Hematopoietic multipotent progenitor cell treated with erythropoietin and hydrocortisone succinate and interleukin-3 and kit ligand, for 17 days (in vitro differentiated cells): ENCODE measurements at regions not wholly inside any gene's neighbourhood (a gene's known extent, or its start where the extent isn't known, plus 50 kb on each side); places are given as distances from the start of the nearest gene placed in this dataset.
"Not testable (repeated sequence)": the region's sequence is repeated elsewhere in the genome, so short reads cannot be mapped to it uniquely, and the experiment has no call there.

ENCODE experiments used
- DNase-seq: peaks from one replicate; pipeline ENCODE4 v3.0.0-alpha.2; 2015; ENCODE audit warnings: low spot score

DNA sequence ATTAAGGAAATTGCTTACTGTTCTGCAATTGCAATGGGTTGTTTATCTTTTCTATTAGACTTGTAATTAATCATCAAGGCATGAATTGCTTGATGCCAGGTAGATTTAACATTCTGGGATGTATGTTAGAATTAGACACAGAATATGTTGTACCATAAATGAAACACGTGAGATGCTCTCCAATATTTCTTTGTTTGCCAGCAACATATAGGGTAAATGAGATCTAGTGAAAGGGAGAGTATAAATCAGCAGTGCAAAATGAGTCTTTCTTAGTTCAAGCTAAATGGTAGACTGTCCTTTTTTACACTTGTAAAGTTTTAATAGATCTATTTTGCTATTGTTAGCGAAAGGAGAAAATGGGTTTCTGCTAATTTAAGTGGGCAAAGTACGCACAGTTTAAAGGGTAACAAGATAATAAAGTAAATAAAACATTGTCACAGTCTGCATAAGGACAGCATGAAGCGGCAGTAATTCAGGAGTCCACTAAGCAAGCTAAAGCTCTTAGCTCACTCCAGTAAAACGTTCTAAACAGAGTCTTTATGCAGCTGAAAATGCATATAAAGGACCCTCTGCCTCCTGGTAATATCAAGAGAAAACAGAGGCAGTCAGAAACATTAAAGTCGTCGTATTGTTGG lies 1137.1 kb downstream of the OLFM4 start:
- no peak for DNase-seq

DNA sequence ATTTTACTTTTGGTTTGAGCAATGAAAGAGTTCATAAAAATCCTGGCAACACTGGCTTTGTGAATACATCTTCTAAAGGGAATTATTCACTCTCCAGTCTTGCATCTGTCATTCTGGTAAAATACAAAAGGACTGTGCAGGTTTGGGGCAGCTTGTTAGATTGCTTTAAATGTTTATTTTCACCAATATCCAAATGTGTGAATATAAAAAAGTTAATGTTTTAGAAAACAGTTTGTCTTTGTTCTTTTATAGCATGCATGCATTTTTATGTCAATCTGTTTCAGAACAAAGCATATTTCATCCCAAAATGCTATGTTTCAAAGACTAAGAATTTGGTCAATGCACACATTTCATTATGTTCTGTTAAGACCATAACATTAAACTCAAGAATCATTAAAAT lies 1145.4 kb downstream of the OLFM4 start:
- no peak for DNase-seq

DNA sequence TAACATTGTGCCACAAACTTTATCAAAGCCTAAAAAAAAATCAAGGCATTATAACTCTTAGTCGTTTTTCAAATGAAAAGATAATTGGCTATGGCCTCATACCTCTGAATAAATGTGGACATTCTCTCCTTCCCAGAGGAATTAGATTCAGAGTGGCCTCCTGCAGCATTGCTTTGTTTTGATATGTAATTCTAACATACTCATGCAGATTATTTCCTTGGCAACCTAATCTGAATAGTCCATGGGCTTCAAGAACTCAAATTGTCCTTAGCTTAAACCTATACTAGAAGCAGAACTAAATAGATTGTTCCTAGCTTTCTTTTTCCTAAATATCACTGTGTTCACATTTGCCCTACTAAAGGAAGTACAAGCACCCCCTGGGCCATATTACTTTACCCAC lies 1146.9 kb downstream of the OLFM4 start:
- no peak for DNase-seq

DNA sequence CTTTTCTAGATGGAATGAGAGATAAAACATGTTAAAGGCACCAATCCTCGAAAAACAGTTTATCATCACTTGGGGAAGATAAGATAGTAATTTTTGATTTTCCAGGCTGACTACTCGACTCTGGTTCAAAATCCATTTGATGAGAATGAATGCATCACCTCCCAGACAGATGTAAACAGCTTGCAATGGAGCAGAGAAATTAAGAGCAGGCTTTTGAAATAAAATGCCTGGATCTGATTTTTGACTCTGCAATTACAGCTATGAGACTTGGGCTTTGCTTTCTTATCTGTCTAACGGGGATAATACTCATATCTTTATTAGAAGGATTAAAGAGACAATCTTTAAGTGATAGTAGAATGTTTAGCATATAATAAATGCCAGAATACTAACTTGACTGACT lies 1148.9 kb downstream of the OLFM4 start:
- no peak for DNase-seq

DNA sequence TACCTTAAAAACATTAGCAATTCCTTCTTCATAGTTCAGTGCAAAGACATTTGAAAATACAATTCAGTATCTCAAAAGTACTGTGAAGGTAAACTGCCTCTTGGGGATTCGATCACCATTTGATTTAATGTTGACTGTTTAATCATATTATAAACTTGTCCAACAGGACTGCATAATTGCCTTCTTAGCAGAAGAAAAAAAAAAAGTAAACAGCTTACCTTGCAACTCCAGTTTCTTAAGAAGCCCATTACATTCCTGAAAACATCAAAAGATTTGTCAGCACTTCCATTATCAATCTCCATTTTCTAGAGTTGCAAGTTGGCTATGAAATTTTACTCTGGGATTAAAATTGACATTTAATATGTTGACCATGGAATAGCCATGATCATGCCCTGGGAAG lies 1154.6 kb downstream of the OLFM4 start:
- DNase-seq: no peak

DNA sequence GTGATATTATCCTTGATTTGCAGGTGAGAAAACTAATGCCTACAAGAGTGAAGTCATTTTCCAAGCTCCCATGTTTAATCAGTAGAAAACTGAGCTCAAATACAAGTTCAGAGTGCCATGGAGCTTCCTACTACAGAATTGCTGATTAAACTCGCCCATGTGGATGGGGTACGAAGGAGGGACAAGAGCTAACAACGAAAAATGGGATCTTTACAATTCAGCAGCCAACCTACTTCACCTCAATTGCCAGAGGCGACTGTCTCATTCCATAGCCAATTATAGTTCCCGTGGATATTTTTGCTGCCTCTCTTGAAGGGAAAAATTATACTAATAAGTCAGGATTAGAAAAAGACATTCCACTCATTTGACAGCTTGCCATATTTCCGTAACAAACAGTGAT lies 1155.1 kb downstream of the OLFM4 start:
- DNase-seq: no peak

DNA sequence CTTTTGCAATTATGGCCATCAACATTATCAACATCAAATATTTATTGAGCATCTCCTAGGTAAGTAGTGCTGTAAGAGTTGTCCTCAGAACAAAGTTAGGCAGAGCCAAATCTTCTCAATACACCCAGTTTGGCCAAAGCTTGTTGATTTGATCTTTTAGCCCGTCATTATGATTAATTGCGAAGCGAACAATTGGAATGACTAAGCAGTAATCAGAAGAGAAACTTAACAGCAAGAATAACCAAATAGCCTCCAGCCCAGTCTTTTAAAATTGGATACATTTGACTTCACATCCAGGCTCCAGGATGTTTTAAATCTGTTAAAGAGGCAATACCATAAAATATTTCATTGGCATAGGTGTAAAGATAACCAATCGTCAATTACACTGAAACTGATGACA lies 1156.0 kb downstream of the OLFM4 start:
- no peak for DNase-seq

DNA sequence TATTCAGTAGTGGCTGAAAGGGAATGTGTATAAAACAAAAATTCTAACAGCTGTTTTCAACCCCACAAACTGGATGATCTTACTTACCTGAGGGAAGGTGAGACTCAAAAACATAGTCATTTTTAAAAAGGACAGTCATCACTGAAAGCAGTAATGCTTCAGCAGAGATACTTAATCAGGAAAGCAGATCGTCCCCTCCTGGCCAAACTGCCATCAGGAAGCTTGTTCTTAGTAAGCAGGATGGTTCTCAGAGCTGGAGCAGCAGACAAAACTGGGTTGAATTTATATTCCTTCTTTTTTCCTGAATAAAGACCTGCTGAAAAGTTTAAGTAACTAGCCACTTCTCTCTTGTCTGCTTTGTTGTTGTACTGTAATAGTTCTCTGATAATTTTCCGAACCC lies 1156.5 kb downstream of the OLFM4 start:
- no peak for DNase-seq

DNA sequence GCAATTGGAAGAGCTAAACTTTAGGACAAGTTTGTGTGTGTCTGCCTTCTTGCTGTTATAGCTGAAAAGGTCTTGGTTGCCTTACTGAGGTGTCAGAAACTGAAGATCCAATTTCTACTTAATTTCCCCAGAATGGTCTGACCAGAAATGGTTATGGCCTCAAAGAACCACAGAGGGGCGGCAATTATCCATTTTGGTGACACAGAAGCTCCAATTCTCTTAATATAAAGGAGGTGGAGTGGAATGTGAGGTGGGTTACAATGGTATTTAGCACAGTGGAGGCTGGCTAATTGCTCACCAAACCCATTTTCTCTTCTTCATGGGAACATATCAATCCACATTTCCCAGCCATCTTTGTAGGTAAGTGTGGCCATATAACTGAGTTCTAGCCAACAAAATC lies 1157.2 kb downstream of the OLFM4 start:
- DNase-seq: no peak

DNA sequence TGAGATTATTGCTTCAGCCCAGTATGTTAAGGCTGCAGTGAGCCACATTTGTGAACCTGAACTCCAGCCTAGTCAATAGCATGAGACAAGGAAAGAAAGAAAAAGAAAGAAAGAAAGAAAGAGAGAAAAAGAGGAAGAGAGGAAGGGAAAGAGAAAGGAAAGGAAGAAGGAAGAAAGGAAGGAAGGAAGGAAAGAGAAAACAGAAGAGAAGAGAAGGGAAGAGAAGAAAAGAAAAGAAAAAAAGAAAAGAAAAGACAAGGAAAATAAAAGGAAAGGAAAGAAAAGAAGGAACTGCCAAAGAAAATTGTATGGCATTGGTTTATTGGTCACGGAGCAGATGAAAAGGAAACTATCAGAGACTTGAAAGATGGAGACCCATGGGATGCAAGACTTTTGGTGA lies 1158.8 kb downstream of the OLFM4 start:
- no peak for DNase-seq

DNA sequence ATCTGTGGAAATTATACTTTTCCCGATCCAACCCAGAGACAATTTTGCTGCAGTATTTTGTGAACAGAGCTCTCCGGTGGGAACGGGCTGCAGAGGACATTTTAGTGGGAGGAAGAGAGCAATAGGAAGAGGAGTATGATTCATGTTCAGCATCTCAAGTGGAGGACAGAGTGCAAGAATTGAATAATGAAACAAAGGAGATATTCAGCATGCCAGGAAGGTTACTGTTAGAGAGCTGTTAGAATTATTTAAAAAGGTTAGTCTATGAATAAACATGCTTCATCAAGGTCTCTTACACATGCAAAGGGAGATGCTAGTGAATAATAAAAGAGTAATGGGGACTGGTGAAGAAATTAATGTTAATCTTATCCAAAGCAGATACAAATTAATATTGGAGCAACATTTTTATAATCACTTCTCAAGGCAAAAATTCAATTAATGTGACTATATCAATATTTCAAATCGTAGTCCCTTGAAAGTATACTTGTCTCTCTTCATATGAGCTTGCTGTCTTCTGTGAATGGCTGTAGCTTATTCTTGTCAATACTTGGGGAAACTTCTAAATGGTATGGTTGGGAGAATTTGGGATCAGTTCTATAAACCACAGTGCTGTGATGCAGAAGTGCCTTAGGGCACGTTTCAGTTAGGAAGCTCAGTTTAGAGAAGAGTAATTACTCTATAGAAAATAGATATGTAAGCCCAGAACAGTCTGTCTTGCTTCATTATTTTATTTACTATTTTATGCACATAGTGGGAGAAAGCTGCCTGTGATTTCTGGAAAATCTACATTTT lies 1165.8 kb downstream of the OLFM4 start:
- no peak for DNase-seq

DNA sequence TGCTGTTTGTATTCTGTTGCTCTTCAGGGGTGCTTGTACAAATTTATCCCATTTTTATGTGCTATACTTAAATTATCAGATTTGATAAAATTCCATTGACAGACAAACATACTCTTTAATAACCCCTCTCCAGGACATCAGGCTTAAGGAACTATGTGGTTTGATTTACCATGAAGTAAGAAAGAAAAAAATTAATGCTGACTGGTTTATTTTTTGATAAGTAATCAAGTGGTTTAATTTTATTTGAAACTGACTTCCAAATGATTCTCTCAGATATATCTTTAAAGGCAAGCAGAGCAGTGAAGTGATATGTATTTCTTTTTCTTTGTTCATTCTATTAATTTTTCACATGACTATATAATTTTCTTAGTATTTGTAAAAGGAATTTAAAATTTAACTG lies 1168.1 kb downstream of the OLFM4 start:
- DNase-seq: no peak

DNA sequence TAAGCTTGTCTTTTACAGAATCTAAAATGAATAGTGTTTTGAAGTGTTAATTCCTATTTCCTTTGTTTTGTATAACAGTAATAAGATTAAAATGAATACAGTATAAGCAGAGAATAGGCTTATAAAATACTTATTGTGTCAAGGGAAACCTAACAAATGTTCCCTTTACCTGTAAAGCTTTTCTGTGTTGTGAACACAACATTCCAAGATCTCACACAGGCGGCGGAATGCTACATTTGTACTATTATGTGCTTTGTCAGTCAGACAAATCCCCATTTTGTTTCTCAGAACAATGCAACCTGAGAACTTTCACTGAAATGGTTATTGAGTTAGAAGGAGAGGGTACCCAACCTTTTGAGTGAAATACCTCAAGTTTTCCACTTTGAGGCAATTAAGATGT lies 1170.3 kb downstream of the OLFM4 start:
- no peak for DNase-seq

DNA sequence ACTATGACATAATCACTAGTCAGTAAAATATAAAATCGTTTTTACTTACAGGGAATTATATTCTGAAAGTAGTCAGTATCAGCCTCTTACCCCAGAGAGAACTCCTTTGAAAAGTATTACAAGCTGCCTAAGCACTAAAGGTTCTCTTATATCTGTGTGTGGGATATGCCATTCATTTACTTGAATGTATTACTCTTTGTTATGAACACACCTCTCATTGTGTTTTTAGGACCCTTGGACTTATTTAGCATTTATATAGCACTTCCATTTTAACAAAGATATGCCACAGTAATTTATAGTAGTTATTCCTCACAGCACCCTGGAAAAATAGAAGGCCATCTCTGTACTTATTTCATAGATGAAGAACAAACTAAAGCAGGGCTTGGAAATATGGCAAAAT lies 1178.0 kb downstream of the OLFM4 start:
- DNase-seq: no peak

DNA sequence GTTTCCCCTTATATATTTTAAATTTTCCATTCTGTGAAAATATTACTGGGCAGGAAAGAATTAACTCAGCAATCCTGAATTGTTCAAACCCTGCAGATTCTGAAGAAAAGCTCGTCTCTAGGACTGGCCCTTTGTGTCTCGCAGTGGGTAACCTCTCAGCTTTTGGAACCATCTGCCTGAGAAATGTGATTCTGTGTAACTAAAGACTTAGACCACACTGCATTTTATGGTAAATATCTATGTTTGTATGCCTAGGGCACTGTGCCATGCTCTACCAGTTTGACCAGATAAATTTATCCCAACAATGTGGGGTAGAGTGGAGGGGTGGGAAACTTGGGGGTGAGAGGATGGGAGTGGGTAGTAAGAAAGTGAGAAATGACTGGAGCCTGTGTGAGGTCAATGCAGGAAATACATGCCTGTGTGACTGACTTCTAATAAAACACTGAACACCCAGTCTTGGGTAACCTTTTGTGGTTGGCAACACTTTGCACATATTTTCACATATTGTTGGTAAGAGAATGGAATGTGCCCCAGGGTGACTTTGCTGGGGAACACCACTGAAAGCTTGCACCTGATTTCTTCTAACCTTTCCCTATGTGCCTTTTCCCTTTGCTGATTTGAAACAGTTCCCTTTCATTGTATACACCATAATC lies 1181.9 kb downstream of the OLFM4 start:
- no peak for DNase-seq

DNA sequence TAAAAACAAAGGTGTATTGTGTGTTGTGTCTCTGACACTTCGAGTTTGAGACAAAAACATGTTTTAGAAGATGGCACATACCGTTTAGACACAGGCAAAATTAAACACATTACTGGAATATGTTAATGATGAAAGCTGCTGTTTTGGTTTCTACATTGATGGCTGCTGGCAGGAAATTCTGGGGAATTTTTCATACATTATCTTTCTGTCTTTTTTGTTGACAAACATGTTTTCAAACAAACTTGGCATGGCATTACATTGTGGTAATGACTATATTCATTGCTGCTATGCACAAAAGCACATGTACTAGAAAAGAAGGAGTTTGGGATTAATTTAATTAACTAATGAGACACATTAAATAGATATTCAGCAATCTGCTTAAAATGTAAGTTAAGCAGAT lies 1187.6 kb downstream of the OLFM4 start:
- no peak for DNase-seq

DNA sequence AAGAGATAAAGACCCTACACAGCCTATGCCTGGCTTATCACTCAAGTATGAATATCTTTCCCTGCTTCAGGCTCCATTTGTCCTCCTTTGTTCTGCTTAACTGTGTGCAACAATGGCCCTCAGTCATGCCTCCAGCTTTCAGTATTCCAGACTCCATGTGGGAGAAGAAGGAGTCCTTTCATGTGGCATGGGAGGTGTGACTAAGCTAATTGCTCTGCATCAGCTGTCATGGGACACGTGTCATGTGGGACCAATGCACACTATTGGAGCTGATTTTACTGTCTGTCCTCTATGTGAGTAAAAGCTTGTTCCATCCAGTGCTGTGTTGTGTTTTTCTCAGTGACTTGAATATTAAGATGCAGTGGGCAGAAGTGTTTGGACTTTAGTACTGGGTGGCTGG lies 1198.3 kb downstream of the OLFM4 start:
- no peak for DNase-seq

DNA sequence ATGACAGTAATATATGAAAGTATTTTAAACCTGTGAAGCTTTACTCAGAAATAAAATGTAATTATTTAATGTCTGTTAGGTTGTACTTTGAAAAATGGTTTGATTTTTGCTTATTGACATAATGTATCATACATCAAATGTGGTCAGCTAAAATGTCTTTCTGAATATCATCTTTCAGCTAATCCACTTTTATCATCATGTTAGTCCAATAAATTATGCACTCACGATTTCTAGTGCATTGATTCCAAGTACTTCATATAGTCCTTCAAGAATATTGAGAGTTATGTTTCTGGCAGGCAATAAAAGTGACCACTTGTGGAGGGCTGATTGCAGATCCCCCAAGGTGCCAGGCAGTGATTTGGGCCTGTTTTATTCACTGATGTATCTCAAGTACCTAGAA lies 1204.1 kb downstream of the OLFM4 start:
- DNase-seq: no peak

DNA sequence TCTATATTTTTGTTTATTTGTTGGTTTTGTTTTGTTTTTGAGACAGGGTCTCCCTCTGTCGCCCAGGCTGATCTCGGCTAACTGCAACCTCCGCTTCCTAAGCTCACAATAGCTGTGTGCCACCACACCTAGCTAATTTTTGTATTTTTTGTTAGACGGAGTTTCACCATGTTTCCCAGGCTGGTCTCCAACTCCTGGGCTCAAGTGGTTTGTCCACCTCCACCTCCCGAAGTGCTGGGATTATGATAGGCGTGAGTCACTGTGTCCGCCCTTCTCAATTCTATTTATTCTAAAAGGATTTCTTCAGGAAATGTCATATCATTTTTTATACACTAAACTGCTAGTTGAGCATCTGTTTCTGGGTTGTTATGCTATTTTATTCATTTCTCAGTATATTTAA lies 1206.0 kb downstream of the OLFM4 start:
- no peak for DNase-seq

DNA sequence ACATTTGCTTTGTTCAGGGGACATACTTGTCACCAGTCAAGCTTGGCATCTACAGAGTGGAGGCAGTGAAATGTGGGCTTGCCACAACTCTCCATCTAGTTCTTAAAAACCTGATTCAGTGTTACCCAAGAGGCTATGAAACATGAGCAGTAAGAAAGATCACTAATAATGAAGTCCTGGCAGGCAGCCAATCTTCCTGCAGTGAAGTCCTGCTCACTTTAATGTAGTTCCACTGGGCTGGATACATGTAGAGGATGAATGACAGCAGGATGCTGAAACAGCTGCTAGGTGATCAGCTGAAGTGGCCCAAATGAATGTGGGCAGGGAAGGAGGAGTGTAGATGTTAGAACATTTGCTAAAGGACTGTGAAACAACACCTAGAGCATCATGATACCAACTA lies 1213.1 kb downstream of the OLFM4 start:
- DNase-seq: no peak

DNA sequence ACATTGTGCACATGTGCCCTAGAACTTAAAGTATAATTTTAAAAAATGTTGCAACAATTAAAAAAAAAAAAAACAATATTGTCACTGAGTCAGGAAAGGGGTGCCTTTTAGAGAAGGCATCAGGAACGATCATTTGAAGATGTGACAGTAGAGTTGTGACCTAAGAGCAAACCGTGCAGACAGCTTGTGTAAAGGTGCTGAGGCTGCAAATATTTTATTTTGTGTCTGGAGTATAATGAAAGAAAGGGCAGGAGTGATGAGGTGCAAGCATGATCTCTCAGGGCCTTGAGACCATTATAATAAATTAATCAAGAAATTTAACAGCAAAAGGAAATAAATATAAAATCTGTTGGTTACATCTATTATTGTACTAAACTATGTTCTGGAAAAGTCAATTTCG lies 1219.7 kb downstream of the OLFM4 start:
- no peak for DNase-seq

DNA sequence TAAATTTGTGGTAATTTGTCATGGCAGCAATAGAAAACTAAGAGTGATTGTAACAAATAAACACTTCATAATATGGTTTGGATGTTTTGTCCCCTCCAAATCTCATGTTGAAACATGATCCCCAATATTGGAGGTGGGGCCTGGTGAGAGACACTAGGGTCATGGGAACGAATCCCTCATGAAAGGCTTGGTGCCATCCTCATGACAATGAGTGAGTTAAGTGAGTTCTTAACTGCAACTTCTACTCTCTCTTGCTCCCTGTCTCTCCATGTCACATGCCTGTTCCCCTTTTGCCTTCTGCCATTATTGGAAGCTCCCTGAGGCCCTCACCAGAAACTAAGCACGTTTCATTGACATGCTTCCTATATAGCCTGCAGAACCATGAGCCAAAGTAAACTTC lies 1233.2 kb downstream of the OLFM4 start:
- no peak for DNase-seq

DNA sequence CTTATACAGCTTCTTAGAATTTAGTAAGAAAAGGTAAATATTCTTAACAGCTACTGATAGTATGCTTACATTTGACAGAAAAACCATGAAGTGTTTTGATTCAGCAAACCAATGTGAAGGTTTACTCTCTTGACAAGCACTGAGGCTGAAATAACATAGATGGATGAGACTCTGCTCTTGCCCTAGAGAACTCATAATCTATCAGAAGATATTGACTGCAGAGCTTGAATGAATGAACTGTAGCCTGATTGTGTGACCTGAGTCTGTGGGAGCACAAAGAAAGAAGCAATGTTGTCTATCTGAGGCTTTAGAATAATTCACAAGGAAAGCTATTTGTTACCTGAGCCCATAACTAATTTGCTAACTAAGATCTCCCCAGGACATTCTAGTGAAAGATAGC lies 1235.3 kb downstream of the OLFM4 start:
- DNase-seq: no peak

DNA sequence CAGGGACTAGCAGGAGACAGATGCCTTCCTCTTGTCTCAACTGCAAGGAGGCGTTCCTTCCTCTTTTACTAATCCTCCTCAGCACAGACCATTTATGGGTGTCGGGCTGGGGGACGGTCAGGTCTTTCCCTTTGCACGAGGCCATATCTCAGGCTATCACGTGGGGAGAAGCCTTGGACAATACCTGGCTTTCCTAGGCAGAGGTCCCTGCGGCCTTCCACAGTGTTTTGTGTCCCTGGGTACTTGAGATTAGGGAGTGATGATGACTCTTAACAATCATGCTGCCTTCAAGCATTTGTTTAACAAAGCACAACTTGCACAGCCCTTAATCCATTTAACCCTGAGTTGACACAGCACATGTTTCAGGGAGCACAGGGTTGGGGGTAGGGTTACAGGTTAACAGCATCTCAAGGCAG lies 1238.6 kb downstream of the OLFM4 start:
- not testable (repeated sequence) for DNase-seq
